ENCODE measurements at regions not wholly inside any gene's neighbourhood (a gene's known extent, or its start where the extent isn't known, plus 50 kb on each side); places are given as distances from the start of the nearest gene placed in this dataset.

DNA sequence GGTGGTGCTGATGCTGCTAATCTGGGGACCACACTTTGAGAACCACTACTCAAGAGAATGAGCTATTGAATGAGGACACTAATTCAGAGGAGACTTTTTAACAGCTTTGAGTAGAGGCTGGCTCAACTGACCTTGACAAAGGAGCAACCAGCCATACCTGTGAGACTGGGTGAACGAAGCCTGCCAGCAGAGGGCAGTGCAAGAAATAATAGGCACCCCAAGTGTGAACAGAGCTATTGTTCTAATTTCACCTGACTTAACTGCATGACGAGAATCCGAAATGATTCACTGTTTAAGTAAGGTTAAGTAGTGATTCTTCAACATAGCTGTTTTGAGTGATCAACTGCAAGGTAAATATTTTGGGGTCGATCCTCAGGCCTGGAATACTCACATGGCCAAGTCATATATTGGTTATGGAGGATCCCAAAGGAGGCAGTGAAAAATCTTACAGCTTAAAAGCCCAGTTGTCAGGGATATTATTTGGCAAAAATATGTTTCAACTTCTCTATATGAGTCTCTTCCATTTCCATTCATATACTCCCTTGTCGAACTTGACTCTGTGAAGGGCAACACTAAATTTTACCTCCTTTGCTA lies 550.5 kb upstream of the MARCKS start:
- DNase-seq (ENCODE audit: low spot score) (peak; percentile 56), ATAC-seq (peak; percentile 68)
- intact Hi-C loops (cut with DNase I), result no loop called here

DNA sequence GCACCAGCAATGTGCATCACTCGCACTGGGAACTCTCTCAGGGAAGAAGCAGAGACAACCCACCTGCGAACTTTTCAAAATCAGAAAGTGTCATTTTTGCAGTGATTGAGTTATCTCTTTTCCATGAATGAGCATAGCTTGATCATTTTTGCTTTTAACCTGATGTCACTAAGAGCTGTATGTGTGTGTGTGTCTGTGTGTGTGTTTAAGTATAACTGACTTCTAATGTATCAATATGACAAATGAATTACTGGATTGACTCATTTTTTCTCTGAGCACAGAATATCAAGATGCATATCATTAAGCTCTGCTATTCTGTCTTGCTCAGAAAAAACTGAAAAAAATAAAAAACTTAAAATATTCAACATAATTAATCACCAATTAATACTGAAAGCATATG lies 548.9 kb upstream of the MARCKS start:
- ATAC-seq, result no peak
- DNase-seq (ENCODE audit: low spot score), result no peak
- intact Hi-C loops (cut with DNase I), result no loop called here

DNA sequence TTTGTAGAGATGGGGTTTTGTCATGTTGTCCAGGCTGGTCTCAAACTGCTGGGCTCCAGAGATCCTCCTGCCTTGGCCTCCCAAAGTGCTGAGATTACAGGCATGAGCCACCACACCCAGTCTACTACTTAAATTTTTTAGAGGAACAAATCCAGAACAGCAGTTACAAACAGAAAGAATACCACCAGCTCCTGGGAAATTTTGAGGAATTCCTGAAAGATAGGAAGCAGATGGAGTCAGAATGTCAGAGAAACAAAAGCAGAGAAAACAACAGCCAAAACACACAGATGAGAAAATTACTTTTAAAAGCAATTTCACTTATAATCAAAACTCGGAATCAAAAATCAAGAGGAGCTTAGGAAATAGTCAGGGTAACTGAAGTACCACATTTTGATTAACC lies 543.3 kb upstream of the MARCKS start:
- DNase-seq (ENCODE audit: low spot score) (no peak), ATAC-seq (no peak)
- intact Hi-C loops (cut with DNase I), result no loop called here

DNA sequence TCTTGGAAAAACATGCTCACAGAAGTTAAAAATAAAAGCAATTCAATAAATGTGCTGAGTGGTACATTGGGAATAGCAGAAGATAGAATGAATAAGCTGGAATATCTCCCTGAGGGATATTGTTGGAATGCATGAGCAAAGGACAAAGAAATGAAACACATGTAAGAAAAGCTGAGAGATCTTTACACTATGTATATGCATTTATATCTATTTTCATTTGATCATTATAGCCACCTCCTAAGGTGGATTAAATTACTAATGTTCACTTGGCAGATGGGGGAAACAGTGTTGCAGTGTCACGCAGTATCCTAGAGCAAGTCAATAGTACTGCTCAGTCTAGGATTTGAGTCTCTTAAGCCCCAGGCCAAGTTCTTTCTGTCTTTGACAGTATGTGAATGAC lies 542.0 kb upstream of the MARCKS start:
- intact Hi-C loops (cut with DNase I), result no loop called here
- DNase-seq (ENCODE audit: low spot score) (no peak), ATAC-seq (peak; percentile 55)

DNA sequence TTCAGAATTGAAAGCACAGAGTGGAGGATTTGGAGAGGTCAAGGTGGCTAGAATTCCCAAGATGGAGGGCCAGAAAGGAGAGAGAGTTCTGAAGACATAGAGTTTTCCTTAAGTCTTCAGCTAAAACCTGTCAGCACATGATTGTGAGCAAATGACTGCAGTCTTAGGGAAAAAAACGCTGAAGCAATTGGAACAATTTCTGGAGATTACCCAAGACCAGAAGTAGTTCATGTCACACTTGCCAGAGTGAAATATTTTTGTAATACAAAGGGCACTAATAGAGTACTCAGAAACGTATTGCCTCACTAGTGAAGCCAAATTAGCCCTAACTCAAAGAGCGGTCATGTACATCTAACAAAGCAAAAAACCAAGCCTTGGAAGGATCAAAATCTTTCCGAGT lies 541.3 kb upstream of the MARCKS start:
- DNase-seq (ENCODE audit: low spot score) (no peak), ATAC-seq (peak; percentile 66)
- intact Hi-C loops (cut with DNase I), result no loop called here

DNA sequence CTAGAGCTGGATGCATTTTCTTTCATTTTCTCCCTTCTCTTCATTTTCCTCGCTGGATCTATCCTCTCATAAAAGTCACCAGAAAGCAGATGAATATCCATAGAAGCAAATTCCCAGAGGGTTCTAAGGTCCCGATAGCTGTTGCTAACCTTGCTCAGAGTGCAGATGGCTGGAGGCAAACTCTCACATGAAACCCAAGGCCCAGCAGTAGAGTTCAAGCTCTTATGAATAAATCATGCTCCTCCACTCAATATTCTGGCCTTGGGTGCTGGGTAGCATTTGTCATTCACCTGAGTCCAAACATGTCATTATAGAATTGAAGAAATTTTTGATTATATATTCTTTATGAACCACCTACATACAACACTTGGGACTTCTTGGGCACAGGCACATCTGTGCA lies 539.7 kb upstream of the MARCKS start:
- DNase-seq (ENCODE audit: low spot score) (no peak), ATAC-seq (no peak)
- intact Hi-C loops (cut with DNase I), result no loop called here

DNA sequence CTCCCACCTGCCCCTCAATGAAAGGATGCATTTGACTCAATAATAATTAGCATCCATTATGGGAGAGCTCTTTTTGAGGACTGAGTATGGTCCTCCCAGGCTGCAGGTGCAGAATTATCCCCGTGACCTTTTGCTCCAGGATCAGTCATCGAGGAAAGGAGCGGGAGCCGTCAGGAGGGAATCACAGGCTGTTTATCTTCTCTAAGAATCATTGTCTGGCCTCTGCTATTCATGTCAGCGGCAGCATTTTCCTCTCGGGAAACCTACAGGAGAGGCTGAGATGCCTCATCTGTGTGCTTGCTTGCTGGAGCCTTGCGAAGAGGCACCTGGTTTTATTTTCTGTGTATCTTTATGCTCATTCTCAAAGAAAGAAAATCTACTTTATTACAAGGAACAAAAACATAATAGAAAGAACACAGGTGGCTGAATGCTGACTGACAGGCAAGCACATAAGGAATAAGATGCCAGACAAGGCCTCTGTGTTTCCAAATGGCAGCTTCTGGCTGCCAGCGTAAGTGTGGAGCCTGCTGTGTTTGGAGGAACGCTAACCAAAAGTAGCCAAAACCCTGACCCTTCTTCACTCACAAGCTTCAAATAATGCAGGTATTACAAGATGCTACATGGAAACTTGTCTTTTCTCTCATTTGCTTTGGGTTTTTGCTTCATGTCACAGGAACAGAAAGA lies 539.1 kb upstream of the MARCKS start:
- DNase-seq (ENCODE audit: low spot score) (no peak), ATAC-seq (no peak)
- intact Hi-C loops (cut with DNase I), result no loop called here

DNA sequence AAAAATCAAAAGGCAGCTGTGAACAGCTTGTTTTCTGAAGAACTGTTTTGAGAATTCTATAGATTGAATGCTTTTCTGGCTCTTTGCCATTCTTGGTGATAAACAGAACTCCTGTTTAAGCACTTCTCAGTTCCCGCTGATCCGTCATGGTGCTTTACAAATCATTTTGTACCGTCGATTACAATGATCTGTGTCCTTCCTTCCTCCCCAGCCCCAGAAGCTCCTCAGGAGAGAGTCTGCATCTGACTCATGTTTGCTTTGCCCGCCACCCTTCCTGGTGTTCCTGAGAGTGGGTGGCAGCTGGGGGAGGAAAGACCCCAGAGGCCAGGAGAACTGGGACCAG lies 538.6 kb upstream of the MARCKS start:
- intact Hi-C loops (cut with DNase I), result no loop called here

DNA sequence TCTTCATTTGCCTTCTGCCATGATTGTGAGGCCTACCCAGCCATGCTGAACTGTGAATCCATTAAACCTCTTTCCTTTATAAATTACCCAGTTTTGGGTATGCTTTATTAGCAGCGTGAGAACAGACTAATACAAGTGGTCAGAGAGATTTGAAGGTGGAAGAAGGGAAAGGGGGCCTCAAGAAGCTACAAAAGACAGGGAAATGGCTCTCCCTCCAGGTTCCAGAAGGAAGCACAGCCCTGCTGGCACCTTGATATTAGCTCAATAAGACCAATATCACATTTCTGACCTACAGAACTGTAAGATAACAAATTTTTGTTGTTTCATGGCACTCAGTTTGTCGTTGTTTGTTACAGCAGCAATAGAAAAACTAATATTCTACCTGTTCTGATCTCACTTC lies 536.5 kb upstream of the MARCKS start:
- intact Hi-C loops (cut with DNase I), result no loop called here
- DNase-seq (ENCODE audit: low spot score), result no peak
- no peak for ATAC-seq

More for the DNA sequence above, 538.6 kb upstream of the MARCKS start:
- ATAC-seq (no peak), DNase-seq (ENCODE audit: low spot score) (no peak)

DNA sequence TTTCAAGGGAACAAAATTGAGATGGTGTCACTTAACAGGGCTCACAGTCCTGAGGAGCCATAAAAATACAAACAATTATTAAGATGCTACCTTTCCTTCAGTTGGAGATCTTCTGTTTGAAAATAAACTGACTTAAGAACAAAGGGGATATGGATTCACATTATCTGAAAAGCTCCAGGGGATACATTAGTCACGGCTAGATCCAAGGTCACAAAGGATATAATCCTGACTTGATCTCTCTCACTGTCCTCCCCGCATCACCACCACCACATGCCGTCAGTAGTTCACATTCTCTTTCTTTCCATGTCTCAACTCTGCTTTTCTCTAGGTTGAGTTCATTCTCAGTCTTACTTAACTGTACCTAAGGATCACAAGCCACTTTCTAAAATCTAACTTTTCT lies 530.4 kb upstream of the MARCKS start:
- ATAC-seq (no peak), DNase-seq (ENCODE audit: low spot score) (no peak)
- intact Hi-C loops (cut with DNase I), result no loop called here

DNA sequence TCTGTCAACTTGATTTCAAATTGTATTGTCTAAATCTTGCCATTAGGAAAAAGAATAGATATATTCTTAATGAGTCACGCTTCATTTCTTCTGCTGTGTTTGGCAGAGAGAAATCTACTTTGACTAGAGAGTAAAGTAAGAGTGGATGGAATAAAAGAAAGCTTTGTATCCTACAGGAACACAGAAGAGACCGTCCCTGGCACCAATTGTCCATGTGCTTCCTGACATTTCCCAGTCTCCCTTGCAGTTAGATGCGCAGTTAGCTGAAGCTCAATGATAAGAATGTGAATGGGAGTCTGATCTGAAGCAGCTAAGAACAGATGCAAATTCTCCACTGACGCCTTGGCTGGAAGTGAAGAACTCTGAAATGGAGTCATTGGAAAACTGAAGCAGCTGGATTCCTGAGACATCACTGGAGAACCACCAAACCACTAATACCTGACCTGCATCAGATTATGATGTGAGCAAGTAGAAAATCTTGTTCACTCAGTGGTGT lies 528.2 kb upstream of the MARCKS start:
- no peak for DNase-seq (ENCODE audit: low spot score)
- intact Hi-C loops (cut with DNase I), result no loop called here
- no peak for ATAC-seq

DNA sequence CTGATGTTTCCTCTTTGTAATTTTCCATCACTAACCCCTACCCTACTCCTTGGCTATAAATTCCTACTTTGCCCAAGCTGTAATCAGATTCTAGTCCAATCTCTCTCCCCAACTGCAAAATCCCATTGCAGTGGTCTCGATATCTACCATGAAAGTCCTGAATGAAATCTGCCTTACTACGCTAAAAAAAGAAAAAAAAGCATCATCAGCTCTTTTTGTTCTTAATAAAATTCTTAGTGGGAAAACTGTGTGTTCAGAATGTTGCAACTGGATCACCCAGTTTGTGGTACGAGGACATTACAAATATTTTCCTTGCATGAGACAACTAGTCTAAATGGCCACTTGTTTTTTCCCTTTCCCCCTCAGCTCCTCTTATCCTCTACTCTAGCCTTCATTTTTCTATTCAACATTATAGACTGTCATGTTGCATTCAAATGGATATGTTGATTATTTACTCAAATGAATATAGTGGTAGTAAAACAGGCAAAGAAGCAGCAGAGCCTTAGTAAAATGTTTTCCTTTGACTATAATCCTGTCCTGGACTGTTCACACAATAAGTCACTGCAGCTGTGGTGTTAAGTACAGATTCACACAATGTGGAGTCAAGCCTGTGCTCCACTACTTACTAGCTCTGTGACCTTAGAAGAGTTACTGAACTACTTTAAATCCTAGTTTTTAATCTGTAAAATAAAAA lies 527.1 kb upstream of the MARCKS start:
- DNase-seq (ENCODE audit: low spot score) (no peak), ATAC-seq (no peak)
- intact Hi-C loops (cut with DNase I), result no loop called here

DNA sequence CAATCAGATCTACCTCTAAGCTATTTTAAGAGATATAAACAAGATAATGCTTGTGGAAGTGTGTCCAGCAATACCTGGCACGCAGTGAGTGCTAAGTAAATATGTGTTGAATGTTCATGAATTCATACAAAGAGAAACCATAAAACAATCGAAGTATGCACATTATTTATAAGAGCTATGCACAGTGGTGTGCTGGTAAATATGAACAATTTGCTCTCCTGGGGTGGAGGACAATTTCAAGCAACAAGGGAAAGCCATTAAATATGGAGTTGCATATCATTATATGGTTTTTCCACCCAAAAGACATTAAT lies 526.6 kb upstream of the MARCKS start:
- intact Hi-C loops (cut with DNase I), result no loop called here
- DNase-seq (ENCODE audit: low spot score) (no peak), ATAC-seq (no peak)

DNA sequence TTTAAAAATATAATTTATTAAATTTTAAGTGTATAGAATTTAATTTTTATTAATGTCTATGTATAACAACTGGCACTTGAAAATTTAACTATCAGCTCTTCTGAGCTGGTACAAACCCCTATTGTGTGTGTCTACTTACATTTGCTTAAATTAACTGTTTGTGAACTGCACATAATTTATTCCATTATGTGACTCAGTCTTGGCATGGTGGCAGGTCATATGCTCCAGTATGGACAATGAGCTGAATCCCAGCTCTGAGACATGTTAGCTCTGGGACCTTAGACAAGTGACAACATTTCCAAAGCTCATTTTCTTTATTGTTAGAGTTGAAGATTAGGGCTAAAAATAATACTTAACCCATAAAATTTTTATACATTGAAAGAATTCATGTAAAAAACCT lies 526.1 kb upstream of the MARCKS start:
- intact Hi-C loops (cut with DNase I), result no loop called here
- no peak for DNase-seq (ENCODE audit: low spot score)

DNA sequence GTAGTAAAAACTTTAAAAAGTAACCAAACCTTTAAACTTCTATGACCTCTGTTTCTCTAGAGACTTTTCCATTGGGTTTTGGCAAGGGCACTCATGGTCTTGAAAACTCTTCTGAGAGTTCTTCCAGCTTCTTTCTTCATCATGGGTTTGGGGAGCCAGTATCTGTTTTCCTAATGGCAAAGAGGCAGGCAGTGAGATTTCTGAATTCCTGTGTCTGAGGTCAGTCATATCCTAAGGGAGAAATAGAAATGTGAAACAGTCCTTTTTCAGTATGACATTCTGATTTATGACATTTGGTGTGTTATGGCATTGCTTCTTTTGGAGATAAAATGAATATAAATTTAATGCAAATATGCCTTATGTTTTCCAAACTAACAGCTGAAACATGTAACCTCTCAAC lies 518.5 kb upstream of the MARCKS start:
- no peak for DNase-seq (ENCODE audit: low spot score)
- intact Hi-C loops (cut with DNase I), result no loop called here
- peak; percentile 55 for ATAC-seq

More for the DNA sequence above, 526.1 kb upstream of the MARCKS start:
- ATAC-seq, result no peak

DNA sequence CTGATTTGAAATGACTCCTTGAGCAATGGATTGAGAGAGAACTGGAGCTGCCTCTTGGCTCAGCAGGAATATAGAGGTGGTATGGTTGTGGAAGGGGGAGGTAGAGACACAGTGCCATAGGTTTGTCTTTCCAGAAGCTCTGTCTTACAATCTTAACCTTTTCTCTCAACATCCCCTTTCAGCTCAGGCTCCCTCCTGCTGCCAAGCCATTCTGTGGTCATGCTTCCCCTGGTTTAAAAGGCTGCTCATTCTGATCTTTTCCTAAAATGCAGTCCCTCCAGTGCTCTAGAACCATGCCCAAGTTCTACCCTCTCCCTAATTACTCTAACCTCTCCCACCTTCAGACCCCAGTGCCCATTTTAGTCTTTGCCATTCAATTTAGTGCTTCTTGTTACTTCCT lies 517.9 kb upstream of the MARCKS start:
- DNase-seq (ENCODE audit: low spot score) (no peak), ATAC-seq (peak; percentile 44)
- intact Hi-C loops (cut with DNase I), result no loop called here

DNA sequence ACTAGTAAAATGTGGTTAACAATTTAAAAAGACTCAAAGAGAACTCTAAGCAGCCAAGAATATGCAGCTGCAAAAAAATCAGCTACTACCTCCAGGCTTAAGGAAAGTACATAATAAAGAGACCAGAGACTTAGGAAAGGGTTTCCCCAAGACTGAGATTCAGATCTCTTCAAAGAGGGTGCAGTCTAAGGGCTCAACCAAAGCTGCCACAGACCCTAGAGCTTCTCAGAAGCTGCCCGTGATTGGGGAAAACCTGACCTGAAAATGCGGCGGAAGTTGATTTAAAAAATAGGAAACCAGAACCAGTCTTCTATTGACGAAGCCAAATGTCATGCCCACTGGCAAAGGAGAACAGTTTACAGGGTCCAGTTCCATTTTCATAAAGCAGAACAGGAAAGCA lies 516.8 kb upstream of the MARCKS start:
- ATAC-seq (no peak), DNase-seq (ENCODE audit: low spot score) (no peak)
- intact Hi-C loops (cut with DNase I), result no loop called here

DNA sequence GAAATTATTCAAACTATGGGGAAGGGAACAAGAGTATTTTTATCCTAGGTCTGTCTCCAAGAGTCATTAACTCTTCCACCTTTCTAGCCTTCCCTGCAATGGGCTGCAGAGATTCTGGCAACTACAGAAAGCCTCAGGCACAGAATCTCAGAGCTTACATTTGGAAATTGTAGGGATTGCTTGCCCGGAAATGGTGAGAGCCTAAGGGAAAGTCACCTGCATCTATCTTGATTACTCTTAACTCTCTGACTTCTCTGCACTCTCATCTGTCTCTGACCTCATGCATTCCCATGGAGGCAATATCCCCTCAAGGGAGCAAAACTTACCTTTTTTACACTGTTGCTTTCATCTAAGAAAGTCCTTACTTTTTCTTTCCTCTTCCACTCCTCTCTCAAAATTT lies 513.2 kb upstream of the MARCKS start:
- intact Hi-C loops (cut with DNase I), result no loop called here
- ATAC-seq, result no peak

DNA sequence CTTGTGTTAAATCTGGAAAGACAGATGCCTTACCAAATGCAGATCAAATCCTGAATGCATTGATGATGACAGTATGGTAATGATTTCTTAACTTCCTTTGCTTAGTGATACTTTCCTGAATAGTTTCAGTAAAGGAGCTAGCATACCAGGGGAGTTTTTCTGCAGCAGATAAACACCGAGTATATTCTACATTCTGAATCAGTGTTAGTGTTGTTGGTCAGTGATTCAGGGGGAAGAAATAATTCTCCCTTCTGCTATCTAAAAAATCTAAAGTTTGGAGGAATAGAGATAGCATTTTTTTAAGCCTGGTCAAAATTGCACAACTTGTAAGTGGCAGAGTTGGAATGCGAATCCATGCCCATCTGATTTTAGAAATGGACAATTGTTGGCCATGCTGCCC lies 512.2 kb upstream of the MARCKS start:
- ATAC-seq (no peak), DNase-seq (ENCODE audit: low spot score) (no peak)
- intact Hi-C loops (cut with DNase I), result no loop called here

More for the DNA sequence above, 513.2 kb upstream of the MARCKS start:
- no peak for DNase-seq (ENCODE audit: low spot score)

DNA sequence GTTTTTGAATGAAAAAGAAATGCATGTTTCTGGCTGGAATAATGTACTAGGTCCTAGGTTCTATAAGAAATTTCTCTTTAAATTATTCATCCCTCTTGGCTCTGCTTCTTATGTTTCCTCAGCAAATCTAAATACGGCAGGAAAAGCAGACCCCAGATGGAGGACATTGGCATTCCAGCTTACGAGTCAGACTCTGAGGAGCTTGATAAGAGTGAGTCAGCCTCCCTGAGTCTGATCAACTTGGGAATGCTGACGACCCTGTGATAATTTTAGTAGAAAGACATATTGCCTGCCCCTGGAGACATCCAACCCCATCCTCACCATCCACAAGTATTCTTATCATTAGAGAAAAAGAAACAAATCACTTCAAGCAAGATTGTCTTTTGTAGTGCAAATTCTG lies 509.7 kb upstream of the MARCKS start:
- intact Hi-C loops (cut with DNase I), result no loop called here
- no peak for DNase-seq (ENCODE audit: low spot score)
- ATAC-seq, result no peak

DNA sequence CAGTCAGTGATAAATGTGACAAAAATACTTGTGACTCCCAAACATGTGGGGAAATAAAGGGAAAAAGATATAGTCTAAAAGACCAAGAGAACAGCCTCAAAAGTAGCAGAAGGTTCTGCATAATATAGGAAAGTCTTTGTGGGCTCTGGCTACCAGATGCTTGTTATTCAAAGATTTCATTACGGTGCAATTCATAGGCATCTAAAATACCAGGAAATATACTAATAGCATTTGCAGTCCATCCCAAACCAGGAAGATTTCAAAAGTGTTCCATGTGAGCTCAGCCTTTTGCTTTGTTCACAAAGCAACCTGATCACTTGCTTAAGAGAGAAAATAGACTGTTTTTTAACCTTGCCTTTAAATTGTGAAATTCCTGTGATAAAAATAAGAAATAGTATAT lies 506.7 kb upstream of the MARCKS start:
- DNase-seq (ENCODE audit: low spot score), result no peak
- no peak for ATAC-seq
- intact Hi-C loops (cut with DNase I), result no loop called here
